Mucosa of rectum (tissue), 2 donors: ENCODE measurements at regions not wholly inside any gene's neighbourhood (a gene's known extent, or its start where the extent isn't known, plus 50 kb on each side); places are given as distances from the start of the nearest gene placed in this dataset.

Source experiments
- H3K27ac ChIP-seq, 2 donors: one replicate each; pipeline ENCODE4 v1.7.0; 2013; ENCODE audit warnings: inconsistent platforms in 2 of 2, low read depth in 2 of 2, low read length in 2 of 2
- H3K27me3 ChIP-seq, 2 donors: one replicate each; pipeline ENCODE4 v1.7.0; 2013; ENCODE audit warnings: low read length in 2 of 2; ENCODE audit not compliant: control insufficient read depth in 2 of 2, insufficient read depth in 2 of 2
- H3K36me3 ChIP-seq, 2 donors: one replicate each; pipeline ENCODE4 v1.7.0; 2013; ENCODE audit warnings: low read length in 2 of 2; ENCODE audit not compliant: control insufficient read depth in 2 of 2, insufficient read depth in 2 of 2
- H3K4me1 ChIP-seq, 2 donors: one replicate each; pipeline ENCODE4 v1.7.0; 2013; ENCODE audit warnings: low read length in 2 of 2, mild to moderate bottlenecking in 1 of 2; ENCODE audit not compliant: control insufficient read depth in 2 of 2, insufficient read depth in 2 of 2
- H3K4me3 ChIP-seq, 2 donors: one replicate each; pipeline ENCODE4 v1.7.0; 2013; ENCODE audit warnings: low read length in 2 of 2
- H3K9ac ChIP-seq, 2 donors: one replicate each; pipeline ENCODE4 v1.7.0; 2013; ENCODE audit warnings: low read length in 2 of 2, low read depth in 1 of 2, mild to moderate bottlenecking in 1 of 2
- H3K9me3 ChIP-seq, 2 donors: one replicate each; pipeline ENCODE4 v1.7.0; 2013; ENCODE audit warnings: low read length in 2 of 2; ENCODE audit not compliant: control insufficient read depth in 2 of 2
- donor health status: healthy.
- donor health status: Normal muscosa, but diverticular disease.

- Histone ChIP-seq H3K9me3 (no peaks in the 10 kb centered on the region), H3K9ac (no peak overlapping the region), H3K4me1 (no peaks in the 10 kb centered on the region), H3K36me3 (no peaks in the 10 kb centered on the region), H3K4me3 (no peak overlapping the region), H3K27ac (no peak overlapping the region), H3K27me3 (no peaks in the 10 kb centered on the region)
Measured at GRCh38 chr13:104683789-104684188, 1617.6 kb upstream of the SLC10A2 start.

- no peaks in the 10 kb centered on the region for H3K36me3 ChIP-seq
- H3K27me3 ChIP-seq: no peaks in the 10 kb centered on the region
- H3K9ac ChIP-seq: no peak overlapping the region
- H3K27ac ChIP-seq: no peak overlapping the region
- no peaks in the 10 kb centered on the region for H3K4me1 ChIP-seq
- H3K9me3 ChIP-seq: no peaks in the 10 kb centered on the region
- H3K4me3 ChIP-seq: no peak overlapping the region
Measured at GRCh38 chr13:104678161-104678560, 1611.9 kb upstream of the SLC10A2 start.

- Histone ChIP-seq H3K9me3 (no peaks in the 10 kb centered on the region), H3K27ac (no peak overlapping the region), H3K27me3 (no peaks in the 10 kb centered on the region), H3K4me1 (no peaks in the 10 kb centered on the region), H3K9ac (no peak overlapping the region), H3K36me3 (no peaks in the 10 kb centered on the region), H3K4me3 (no peak overlapping the region)
Measured at GRCh38 chr13:104671901-104672300, 1605.7 kb upstream of the SLC10A2 start.

- no peak overlapping the region for H3K4me3 ChIP-seq
- H3K27ac ChIP-seq: no peak overlapping the region
- H3K9ac ChIP-seq: no peak overlapping the region
- no peaks in the 10 kb centered on the region for H3K9me3 ChIP-seq
- no peaks in the 10 kb centered on the region for H3K27me3 ChIP-seq
- H3K4me1 ChIP-seq: no peaks in the 10 kb centered on the region
- H3K36me3 ChIP-seq: no peaks in the 10 kb centered on the region
Measured at GRCh38 chr13:104657196-104657595, 1591.0 kb upstream of the SLC10A2 start.

GRCh38 chr13:104650431-104650830, 1584.2 kb upstream of the SLC10A2 start:
- no peak overlapping the region for H3K9ac ChIP-seq
- H3K9me3 ChIP-seq: no peaks in the 10 kb centered on the region
- no peak overlapping the region for H3K4me3 ChIP-seq
- no peak overlapping the region for H3K27ac ChIP-seq
- no peaks in the 10 kb centered on the region for H3K27me3 ChIP-seq
- no peaks in the 10 kb centered on the region for H3K36me3 ChIP-seq
- no peaks in the 10 kb centered on the region for H3K4me1 ChIP-seq

- no peaks in the 10 kb centered on the region for H3K4me1 ChIP-seq
- no peak overlapping the region for H3K9ac ChIP-seq
- H3K27ac ChIP-seq: no peak overlapping the region
- H3K36me3 ChIP-seq: no peaks in the 10 kb centered on the region
- no peaks in the 10 kb centered on the region for H3K9me3 ChIP-seq
- H3K4me3 ChIP-seq: no peak overlapping the region
- no peaks in the 10 kb centered on the region for H3K27me3 ChIP-seq
Measured at GRCh38 chr13:104648291-104648690, 1582.1 kb upstream of the SLC10A2 start.

- Histone ChIP-seq H3K27ac (no peak overlapping the region), H3K27me3 (no peaks in the 10 kb centered on the region), H3K4me3 (no peak overlapping the region), H3K9me3 (no peaks in the 10 kb centered on the region), H3K36me3 (no peaks in the 10 kb centered on the region), H3K4me1 (no peaks in the 10 kb centered on the region), H3K9ac (no peak overlapping the region)
Measured at GRCh38 chr13:104645786-104646185, 1579.6 kb upstream of the SLC10A2 start.

GRCh38 chr13:104641309-104641708, 1575.1 kb upstream of the SLC10A2 start:
- Histone ChIP-seq H3K36me3 (no peaks in the 10 kb centered on the region), H3K9me3 (no peaks in the 10 kb centered on the region), H3K4me1 (no peaks in the 10 kb centered on the region), H3K27ac (no peak overlapping the region), H3K9ac (no peak overlapping the region), H3K4me3 (no peak overlapping the region), H3K27me3 (no peaks in the 10 kb centered on the region)

GRCh38 chr13:104635879-104636278, 1569.7 kb upstream of the SLC10A2 start:
- no peak overlapping the region for H3K9ac ChIP-seq
- no peaks in the 10 kb centered on the region for H3K9me3 ChIP-seq
- H3K4me1 ChIP-seq: no peaks in the 10 kb centered on the region
- no peaks in the 10 kb centered on the region for H3K36me3 ChIP-seq
- no peak overlapping the region for H3K27ac ChIP-seq
- H3K4me3 ChIP-seq: no peak overlapping the region
- H3K27me3 ChIP-seq: no peaks in the 10 kb centered on the region

- H3K4me3 ChIP-seq: no peak overlapping the region
- H3K9ac ChIP-seq: no peak overlapping the region
- no peaks in the 10 kb centered on the region for H3K27me3 ChIP-seq
- no peaks in the 10 kb centered on the region for H3K4me1 ChIP-seq
- H3K9me3 ChIP-seq: no peaks in the 10 kb centered on the region
- no peak overlapping the region for H3K27ac ChIP-seq
- no peaks in the 10 kb centered on the region for H3K36me3 ChIP-seq
Measured at GRCh38 chr13:104634016-104634415, 1567.8 kb upstream of the SLC10A2 start.

GRCh38 chr13:104632736-104633135, 1566.5 kb upstream of the SLC10A2 start:
- Histone ChIP-seq H3K36me3 (no peaks in the 10 kb centered on the region), H3K27ac (no peak overlapping the region), H3K9ac (no peak overlapping the region), H3K4me3 (no peak overlapping the region), H3K9me3 (no peaks in the 10 kb centered on the region), H3K4me1 (no peaks in the 10 kb centered on the region), H3K27me3 (no peaks in the 10 kb centered on the region)
